ENCODE measurements at regions not wholly inside any gene's neighbourhood (a gene's known extent, or its start where the extent isn't known, plus 50 kb on each side); places are given as distances from the start of the nearest gene placed in this dataset.
A peak's percentile ranks its signal among the peaks of the same experiment; 100 is the strongest.

DNA sequence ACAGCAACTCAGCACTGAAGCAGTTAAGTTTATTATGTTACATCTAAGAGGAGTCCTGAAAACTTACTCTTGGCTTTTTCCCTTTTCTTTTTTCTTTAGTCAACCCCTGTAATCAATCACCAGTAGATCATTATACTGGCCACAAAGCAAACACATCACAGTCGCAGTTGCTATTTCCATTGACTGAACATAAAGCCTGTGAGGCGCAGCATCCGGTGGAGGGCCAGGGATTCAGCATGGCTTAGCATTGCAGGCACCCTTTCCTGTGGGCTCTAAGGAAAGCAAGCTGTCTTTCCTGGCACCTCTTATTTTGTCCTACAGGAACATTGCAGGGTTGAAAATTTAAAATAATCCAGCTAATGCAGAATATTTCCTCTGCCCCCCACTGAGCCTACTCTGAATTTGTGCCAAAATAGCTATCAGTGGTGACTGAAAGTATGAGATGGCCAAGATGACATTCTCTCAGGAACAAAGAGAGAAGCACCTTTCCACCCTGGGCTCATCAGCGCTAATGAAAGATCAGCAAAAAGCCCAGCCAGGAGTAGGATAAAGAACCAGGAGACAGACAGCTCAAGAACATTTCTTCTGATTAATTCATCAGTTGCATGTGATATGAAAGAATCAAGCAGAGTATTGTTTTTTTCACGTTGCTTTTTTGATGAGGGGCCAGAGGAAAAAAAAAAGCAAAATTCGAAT is 85.3 kb upstream of the SULT1C3 start:
- no peak for DNase-seq
- Mint-ChIP-seq H3K4me3 (no peak overlapping the region), H3K36me3 (ENCODE audit: low read depth) (no peaks in the 10 kb centered on the region), H3K27me3 (ENCODE audit: low read depth) (peaks cover 3% of the 10 kb centered on the region), H3K27ac (no peak overlapping the region), H3K9me3 (no peaks in the 10 kb centered on the region), H3K4me1 (ENCODE audit: low read depth) (no peaks in the 10 kb centered on the region)
- intact Hi-C loops (cut with micrococcal nuclease) = no loop called here
- CTCF ChIA-PET = no interaction called here

DNA sequence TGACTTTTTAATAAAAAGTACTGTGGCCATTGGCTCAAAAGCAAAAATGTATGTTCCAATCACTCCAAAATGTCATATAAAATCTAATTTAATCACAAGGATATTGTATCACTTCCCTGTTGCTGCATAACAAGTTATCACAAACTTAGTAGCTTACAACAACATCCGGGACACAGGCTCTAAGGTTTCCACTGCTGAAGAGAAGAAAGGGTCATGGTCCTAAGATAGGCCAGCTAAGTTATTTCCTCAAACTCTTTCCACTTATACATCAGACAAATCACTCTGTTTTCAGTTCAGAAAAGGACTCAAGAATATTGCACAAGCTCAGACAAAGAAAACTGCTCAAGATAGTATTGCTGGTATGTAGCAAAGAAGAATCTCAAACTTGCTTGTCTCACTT is 78.5 kb upstream of the SULT1C3 start:
- intact Hi-C loops (cut with micrococcal nuclease) = no loop called here
- CTCF ChIA-PET = interaction anchor here (0.7 kb wide), 1 partner anchor 224 kb away, joined by 3 read pairs; no protein-coding TSS in a partner anchor
- H3K9me3 Mint-ChIP-seq = no peaks in the 10 kb centered on the region
- H3K27me3 Mint-ChIP-seq (ENCODE audit: low read depth) = peaks cover 10% of the 10 kb centered on the region
- no peaks in the 10 kb centered on the region for H3K36me3 Mint-ChIP-seq (ENCODE audit: low read depth)
- H3K4me1 Mint-ChIP-seq (ENCODE audit: low read depth) = no peaks in the 10 kb centered on the region
- no peak overlapping the region for H3K4me3 Mint-ChIP-seq
- no peak for DNase-seq
- no peak overlapping the region for H3K27ac Mint-ChIP-seq

DNA sequence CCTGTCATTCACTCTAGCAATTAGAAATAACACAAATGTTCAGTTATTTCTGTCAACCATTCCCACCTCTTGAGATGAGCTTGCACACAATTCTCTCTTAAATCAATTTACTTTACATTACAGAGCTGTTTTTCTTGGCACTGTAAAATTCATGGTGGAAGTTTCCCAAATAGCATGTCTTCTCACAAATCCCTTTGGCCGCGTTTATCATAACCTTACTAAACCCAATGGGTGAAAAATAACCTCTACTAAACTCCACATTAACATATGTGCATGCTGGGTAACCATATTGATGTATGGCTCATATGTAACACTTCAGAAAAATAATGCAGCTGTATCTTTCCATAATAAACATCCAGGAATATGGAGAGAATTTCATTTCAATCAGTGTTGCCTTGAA is 75.5 kb upstream of the SULT1C3 start:
- Mint-ChIP-seq H3K27ac (no peak overlapping the region), H3K27me3 (ENCODE audit: low read depth) (peaks cover 10% of the 10 kb centered on the region), H3K4me3 (no peak overlapping the region), H3K4me1 (ENCODE audit: low read depth) (no peaks in the 10 kb centered on the region), H3K36me3 (ENCODE audit: low read depth) (no peaks in the 10 kb centered on the region), H3K9me3 (no peaks in the 10 kb centered on the region)
- no peak for DNase-seq
- intact Hi-C loops (cut with micrococcal nuclease) = no loop called here
- CTCF ChIA-PET = interaction anchor here (1.0 kb wide), 1 partner anchor 9 kb away, joined by 3 read pairs; no protein-coding TSS in a partner anchor

- Mint-ChIP-seq H3K4me1 (ENCODE audit: low read depth) (no peaks in the 10 kb centered on the region), H3K4me3 (no peak overlapping the region), H3K27me3 (ENCODE audit: low read depth) (peaks cover 12% of the 10 kb centered on the region), H3K36me3 (ENCODE audit: low read depth) (no peaks in the 10 kb centered on the region), H3K9me3 (no peaks in the 10 kb centered on the region), H3K27ac (no peak overlapping the region)
- DNase-seq = no peak
- intact Hi-C loops (cut with micrococcal nuclease) = no loop called here
- CTCF ChIA-PET = no interaction called here
Observed at GRCh38 chr2:108165729-108166128, 74.0 kb upstream of the SULT1C3 start.

GRCh38 chr2:108167699-108168098 is 72.1 kb upstream of the SULT1C3 start:
- DNase-seq = no peak
- Mint-ChIP-seq H3K27ac (no peak overlapping the region), H3K9me3 (no peaks in the 10 kb centered on the region), H3K4me3 (no peak overlapping the region), H3K27me3 (ENCODE audit: low read depth) (peaks cover 12% of the 10 kb centered on the region), H3K36me3 (ENCODE audit: low read depth) (no peaks in the 10 kb centered on the region), H3K4me1 (ENCODE audit: low read depth) (no peaks in the 10 kb centered on the region)
- intact Hi-C loops (cut with micrococcal nuclease) = no loop called here
- CTCF ChIA-PET = no interaction called here

- peaks cover 6% of the 10 kb centered on the region for H3K27me3 Mint-ChIP-seq (ENCODE audit: low read depth)
- H3K4me3 Mint-ChIP-seq = no peak overlapping the region
- no peaks in the 10 kb centered on the region for H3K36me3 Mint-ChIP-seq (ENCODE audit: low read depth)
- H3K9me3 Mint-ChIP-seq = no peaks in the 10 kb centered on the region
- intact Hi-C loops (cut with micrococcal nuclease) = loop anchor here (10.0 kb wide), 1 partner anchor 415 kb away; no protein-coding TSS in a partner anchor
- CTCF ChIA-PET = interaction anchor here (0.6 to 1.6 kb wide), 3 partner anchors 10 to 233 kb away, joined by 3 to 6 read pairs (median 3); no protein-coding TSS in a partner anchor
- no peaks in the 10 kb centered on the region for H3K4me1 Mint-ChIP-seq (ENCODE audit: low read depth)
- no peak overlapping the region for H3K27ac Mint-ChIP-seq
- no peak for DNase-seq
Observed at GRCh38 chr2:108169982-108170625, 69.7 kb upstream of the SULT1C3 start.

DNA sequence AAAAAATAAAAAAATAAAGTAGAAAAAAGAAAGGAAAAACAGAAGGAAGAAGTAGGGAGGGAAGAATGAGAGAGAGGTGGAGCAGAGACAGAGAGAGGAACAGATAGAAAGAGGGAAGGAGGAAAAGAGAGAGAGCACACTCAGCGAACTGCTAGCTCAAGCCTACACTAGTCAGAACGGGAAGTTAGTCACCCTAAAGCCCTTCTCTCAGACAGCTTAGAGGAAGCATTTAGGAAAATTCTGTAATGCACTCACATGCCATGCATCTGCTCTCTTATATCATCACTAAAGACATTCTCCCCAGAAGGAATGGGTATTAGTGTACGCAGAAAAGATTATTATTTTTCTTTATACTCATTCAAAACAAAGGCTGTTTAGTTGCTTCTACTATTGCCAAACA is 68.1 kb upstream of the SULT1C3 start:
- no peaks in the 10 kb centered on the region for H3K9me3 Mint-ChIP-seq
- H3K27me3 Mint-ChIP-seq (ENCODE audit: low read depth) = peaks cover 10% of the 10 kb centered on the region
- H3K4me3 Mint-ChIP-seq = no peak overlapping the region
- intact Hi-C loops (cut with micrococcal nuclease) = loop anchor here (10.0 kb wide), 1 partner anchor 413 kb away; no protein-coding TSS in a partner anchor
- CTCF ChIA-PET = no interaction called here
- H3K36me3 Mint-ChIP-seq (ENCODE audit: low read depth) = no peaks in the 10 kb centered on the region
- no peak overlapping the region for H3K27ac Mint-ChIP-seq
- H3K4me1 Mint-ChIP-seq (ENCODE audit: low read depth) = no peaks in the 10 kb centered on the region
- no peak for DNase-seq

DNA sequence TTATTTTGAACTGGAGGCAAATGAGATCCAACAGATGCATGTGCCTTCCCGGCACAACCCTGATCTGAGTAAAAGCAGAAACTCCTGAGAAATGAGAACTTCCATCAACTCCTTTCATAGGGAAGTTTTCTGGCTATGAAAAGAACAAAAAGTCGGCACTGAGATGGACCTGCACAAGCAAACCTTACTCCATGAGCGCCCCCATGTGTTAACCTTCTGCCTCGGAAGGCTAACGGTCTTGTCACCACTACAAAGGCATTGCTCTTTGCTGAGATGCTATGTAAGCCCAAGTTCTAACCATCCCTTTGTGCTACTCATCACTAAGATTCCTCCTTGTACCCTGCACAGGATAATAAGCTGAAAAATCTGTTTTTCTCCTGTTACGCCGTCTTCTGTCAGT is 57.3 kb upstream of the SULT1C3 start:
- Mint-ChIP-seq H3K27me3 (ENCODE audit: low read depth) (peaks cover 1% of the 10 kb centered on the region), H3K27ac (no peak overlapping the region), H3K4me3 (no peak overlapping the region), H3K4me1 (ENCODE audit: low read depth) (no peaks in the 10 kb centered on the region), H3K9me3 (no peaks in the 10 kb centered on the region), H3K36me3 (ENCODE audit: low read depth) (no peaks in the 10 kb centered on the region)
- DNase-seq = peak; percentile 26
- intact Hi-C loops (cut with micrococcal nuclease) = loop anchor here (5.0 kb wide), 1 partner anchor 245 kb away; no protein-coding TSS in a partner anchor
- CTCF ChIA-PET = no interaction called here

DNA sequence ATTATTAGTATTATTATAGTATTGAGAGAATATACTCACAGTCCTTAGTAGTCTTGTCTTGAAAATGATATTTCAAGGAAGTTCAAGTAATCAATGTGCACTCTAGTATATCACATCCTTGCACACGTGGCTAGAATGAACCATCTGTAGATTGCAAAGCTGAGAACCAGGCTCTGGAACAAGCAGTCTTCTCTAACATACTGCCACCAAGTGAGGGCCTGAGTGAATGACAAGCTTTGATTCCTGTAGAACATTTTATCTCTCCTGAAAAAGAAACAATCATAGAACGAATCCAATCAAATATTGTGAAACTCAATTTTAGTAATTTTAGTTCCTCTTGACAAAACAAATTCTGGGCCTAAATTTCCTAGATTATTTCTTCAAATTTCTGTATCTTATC is 55.3 kb upstream of the SULT1C3 start:
- Mint-ChIP-seq H3K4me1 (ENCODE audit: low read depth) (no peaks in the 10 kb centered on the region), H3K36me3 (ENCODE audit: low read depth) (no peaks in the 10 kb centered on the region), H3K9me3 (no peaks in the 10 kb centered on the region), H3K27ac (no peak overlapping the region), H3K27me3 (ENCODE audit: low read depth) (peaks cover 3% of the 10 kb centered on the region), H3K4me3 (no peak overlapping the region)
- DNase-seq = peak; percentile 6
- CTCF ChIA-PET = interaction anchor here (0.7 to 0.9 kb wide), 3 partner anchors 10 to 450 kb away, joined by 3 read pairs; no protein-coding TSS in a partner anchor
- intact Hi-C loops (cut with micrococcal nuclease) = loop anchor here (5.0 kb wide), 1 partner anchor 247 kb away; no protein-coding TSS in a partner anchor

- no peak overlapping the region for H3K27ac Mint-ChIP-seq
Observed at GRCh38 chr2:108189316-108189715, 50.5 kb upstream of the SULT1C3 start.

More at GRCh38 chr2:108189316-108189715, 50.5 kb upstream of the SULT1C3 start:
- peaks cover 13% of the 10 kb centered on the region for H3K27me3 Mint-ChIP-seq (ENCODE audit: low read depth)
- H3K4me1 Mint-ChIP-seq (ENCODE audit: low read depth) = no peaks in the 10 kb centered on the region
- intact Hi-C loops (cut with micrococcal nuclease) = no loop called here
- H3K36me3 Mint-ChIP-seq (ENCODE audit: low read depth) = no peaks in the 10 kb centered on the region
- no peaks in the 10 kb centered on the region for H3K9me3 Mint-ChIP-seq
- no peak for DNase-seq
- no peak overlapping the region for H3K4me3 Mint-ChIP-seq
- CTCF ChIA-PET = no interaction called here

All from activated naive CD4-positive, alpha-beta T cell treated with anti-CD3 and anti-CD28 coated beads for 36 hours (primary cell).